HEK293 (cell line): ENCODE measurements at regions not wholly inside any gene's neighbourhood (a gene's known extent, or its start where the extent isn't known, plus 50 kb on each side); places are given as distances from the start of the nearest gene placed in this dataset.
A peak's percentile ranks its signal among the peaks of the same experiment; 100 is the strongest.

Experiments
- CTCF ChIA-PET: fragments of 350-600 bp; formaldehyde crosslinking; extraction: SDS; loops from one replicate; lab custom pipeline; 2021; ENCODE audit warnings: antibody characterized with exemption; lab: Yijun Ruan, JAX
- POLR2A ChIA-PET: fragments of 300-600 bp; formaldehyde crosslinking; extraction: SDS; loops from one replicate; lab custom pipeline; 2020; ENCODE audit warnings: antibody characterized with exemption, inconsistent platforms; lab: Yijun Ruan, JAX
- H3K27ac ChIP-seq: fragments of 200-500 bp; sonication (Bioruptor generic); 2 replicates; pipeline ENCODE4 v1.5.1; 2014; ENCODE audit warnings: low read depth, low read length, control low read depth, inconsistent platforms; ENCODE audit errors: extremely low read depth
- H3K36me3 ChIP-seq, 2 experiments: fragments of 200-500 bp in 1 of 2; sonication (Bioruptor generic) in 1 of 2; 1 replicate in 1 of 2; 2 replicates in 1 of 2; pipeline ENCODE4 v1.5.1; 2014 to 2017; ENCODE audit warnings: inconsistent platforms in 2 of 2, low read length in 2 of 2; ENCODE audit not compliant: control insufficient read depth in 2 of 2, insufficient read depth in 1 of 2
- H3K4me1 ChIP-seq: fragments of 200-500 bp; sonication (Bioruptor generic); 2 replicates; pipeline ENCODE4 v1.5.1; 2014; ENCODE audit warnings: mild to moderate bottlenecking, low read length, inconsistent platforms; ENCODE audit not compliant: control insufficient read depth, insufficient read depth
- H3K4me3 ChIP-seq: 2 replicates; pipeline ENCODE4 v1.5.1; 2011; ENCODE audit warnings: low read depth, mild to moderate bottlenecking, control low read depth, low read length, moderate library complexity
- H3K9me3 ChIP-seq: fragments of 200-500 bp; sonication (Bioruptor generic); 2 replicates; pipeline ENCODE4 v1.5.1; 2014; ENCODE audit warnings: low read depth, low read length, inconsistent platforms; ENCODE audit not compliant: control insufficient read depth, insufficient read depth
- GLIS1 ChIP-seq: fragments of 450-650 bp; formaldehyde crosslinking; IDR thresholded peaks from 2 replicates; pipeline ENCODE4 v1.5.1; 2016; ENCODE audit warnings: missing biosample characterization, missing genetic modification characterization
- KLF10 ChIP-seq: fragments of 450-650 bp; IDR thresholded peaks from 2 replicates; pipeline ENCODE4 v1.5.1; 2018; ENCODE audit warnings: missing biosample characterization, mild to moderate bottlenecking, missing genetic modification characterization
- MEIS1 ChIP-seq: sonication (generic); formaldehyde crosslinking; IDR thresholded peaks from 2 replicates; pipeline ENCODE4 v1.8.1; 2022; ENCODE audit warnings: missing genetic modification reagents, mild to moderate bottlenecking, borderline replicate concordance
- SCRT1 ChIP-seq: fragments of 450-650 bp; formaldehyde crosslinking; IDR thresholded peaks from 2 replicates; pipeline ENCODE4 v1.5.1; 2016; ENCODE audit warnings: missing biosample characterization, missing genetic modification characterization, borderline replicate concordance
- SCRT2 ChIP-seq: fragments of 450-650 bp; formaldehyde crosslinking; IDR thresholded peaks from 2 replicates; pipeline ENCODE4 v1.5.1; 2016; ENCODE audit warnings: missing biosample characterization, missing genetic modification characterization
- SETDB1 ChIP-seq: IDR thresholded peaks from one replicate; pipeline ENCODE4 v1.6.1; 2017; ENCODE audit warnings: mild to moderate bottlenecking, low read length, moderate library complexity, mixed read lengths; ENCODE audit not compliant: insufficient read length
- SP7 ChIP-seq: fragments of 450-650 bp; formaldehyde crosslinking; IDR thresholded peaks from 2 replicates; pipeline ENCODE4 v1.5.1; 2016; ENCODE audit warnings: missing biosample characterization, missing genetic modification characterization
- ZBTB17 ChIP-seq: fragments of 450-650 bp; formaldehyde crosslinking; IDR thresholded peaks from 2 replicates; pipeline ENCODE4 v1.5.1; 2016; ENCODE audit warnings: missing biosample characterization, missing genetic modification characterization
- ZBTB44 ChIP-seq: fragments of 450-650 bp; IDR thresholded peaks from 2 replicates; pipeline ENCODE4 v1.5.1; 2018; ENCODE audit warnings: missing biosample characterization, mild to moderate bottlenecking, missing genetic modification characterization
- ZBTB49 ChIP-seq: fragments of 450-650 bp; formaldehyde crosslinking; IDR thresholded peaks from 2 replicates; pipeline ENCODE4 v1.5.1; 2016; ENCODE audit warnings: missing biosample characterization, missing genetic modification characterization, low read depth
- ZBTB7A ChIP-seq: fragments of 450-650 bp; formaldehyde crosslinking; IDR thresholded peaks from 2 replicates; pipeline ENCODE4 v1.5.1; 2016; ENCODE audit warnings: low read depth, missing biosample characterization, missing genetic modification characterization
- ZFP69B ChIP-seq: fragments of 450-650 bp; formaldehyde crosslinking; IDR thresholded peaks from 2 replicates; pipeline ENCODE4 v1.5.1; 2016; ENCODE audit warnings: missing biosample characterization, missing genetic modification characterization
- ZNF24 ChIP-seq: fragments of 450-650 bp; formaldehyde crosslinking; IDR thresholded peaks from 2 replicates; pipeline ENCODE4 v1.5.1; 2016; ENCODE audit warnings: missing biosample characterization, missing genetic modification characterization
- ZNF335 ChIP-seq: fragments of 450-650 bp; formaldehyde crosslinking; conservative IDR thresholded peaks from 2 replicates; pipeline ENCODE4 v1.5.1; 2016; ENCODE audit warnings: missing biosample characterization, missing genetic modification characterization
- ZNF362 ChIP-seq: fragments of 450-650 bp; formaldehyde crosslinking; IDR thresholded peaks from 2 replicates; pipeline ENCODE4 v1.5.1; 2016; ENCODE audit warnings: missing biosample characterization, missing genetic modification characterization
- ZNF473 ChIP-seq: fragments of 450-650 bp; formaldehyde crosslinking; IDR thresholded peaks from 2 replicates; pipeline ENCODE4 v1.5.1; 2017; ENCODE audit warnings: missing biosample characterization, missing genetic modification characterization
- ZNF501 ChIP-seq: fragments of 450-650 bp; formaldehyde crosslinking; IDR thresholded peaks from 2 replicates; pipeline ENCODE4 v1.5.1; 2016; ENCODE audit warnings: missing biosample characterization, missing genetic modification characterization
- ZNF561 ChIP-seq: fragments of 450-650 bp; IDR thresholded peaks from 2 replicates; pipeline ENCODE4 v1.5.1; 2018; ENCODE audit warnings: missing biosample characterization, missing genetic modification characterization, borderline replicate concordance
- ZNF629 ChIP-seq: fragments of 450-650 bp; formaldehyde crosslinking; IDR thresholded peaks from 2 replicates; pipeline ENCODE4 v1.5.1; 2017; ENCODE audit warnings: missing biosample characterization, missing genetic modification characterization
- ZNF658 ChIP-seq: fragments of 450-650 bp; formaldehyde crosslinking; IDR thresholded peaks from 2 replicates; pipeline ENCODE4; 2016; ENCODE audit warnings: missing biosample characterization, missing genetic modification characterization
- ZNF660 ChIP-seq: fragments of 450-650 bp; IDR thresholded peaks from 2 replicates; pipeline ENCODE4 v1.5.1; 2018; ENCODE audit warnings: missing biosample characterization, mild to moderate bottlenecking, missing genetic modification characterization
- ZSCAN4 ChIP-seq: fragments of 450-650 bp; formaldehyde crosslinking; IDR thresholded peaks from 2 replicates; pipeline ENCODE4 v1.5.1; 2017; ENCODE audit warnings: missing biosample characterization, missing genetic modification characterization
- TF ChIP-seq, protein P1 (sequence below): fragments of 450-650 bp; formaldehyde crosslinking; IDR thresholded peaks from 2 replicates; pipeline ENCODE4 v1.5.1; 2016; ENCODE audit warnings: missing biosample characterization, missing genetic modification characterization, low read depth

- peak; percentile 77 for TF ChIP-seq ZNF660 (tag by site-specific recombination)
- peak; percentile 85; the same call in 1 of the 2 replicates for TF ChIP-seq SP7 (tag by site-specific recombination)
- TF ChIP-seq KLF10 (tag by site-specific recombination): peak; percentile 23; the same call in 1 of the 2 replicates
- peak; percentile 76 for TF ChIP-seq ZSCAN4
- no peak for TF ChIP-seq ZNF658
- peak; percentile 75 for TF ChIP-seq ZNF629 (tag by site-specific recombination)
- peak; percentile 26 for TF ChIP-seq SETDB1
- peak; percentile 67 for TF ChIP-seq SCRT2 (tag by site-specific recombination)
- TF ChIP-seq MEIS1 (CRISPR knock-in tag): no peak
- peak; percentile 71 for TF ChIP-seq GLIS1 (tag by site-specific recombination)
- no peak for TF ChIP-seq ZBTB7A
- no peak for TF ChIP-seq ZBTB49 (tag by site-specific recombination)
- no peak for TF ChIP-seq ZNF362 (tag by site-specific recombination)
- no peak for TF ChIP-seq ZNF501 (tag by site-specific recombination)
- TF ChIP-seq, protein P1, sequence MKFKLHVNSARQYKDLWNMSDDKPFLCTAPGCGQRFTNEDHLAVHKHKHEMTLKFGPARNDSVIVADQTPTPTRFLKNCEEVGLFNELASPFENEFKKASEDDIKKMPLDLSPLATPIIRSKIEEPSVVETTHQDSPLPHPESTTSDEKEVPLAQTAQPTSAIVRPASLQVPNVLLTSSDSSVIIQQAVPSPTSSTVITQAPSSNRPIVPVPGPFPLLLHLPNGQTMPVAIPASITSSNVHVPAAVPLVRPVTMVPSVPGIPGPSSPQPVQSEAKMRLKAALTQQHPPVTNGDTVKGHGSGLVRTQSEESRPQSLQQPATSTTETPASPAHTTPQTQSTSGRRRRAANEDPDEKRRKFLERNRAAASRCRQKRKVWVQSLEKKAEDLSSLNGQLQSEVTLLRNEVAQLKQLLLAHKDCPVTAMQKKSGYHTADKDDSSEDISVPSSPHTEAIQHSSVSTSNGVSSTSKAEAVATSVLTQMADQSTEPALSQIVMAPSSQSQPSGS (tag by site-specific recombination): 0 out of 2 replicates have a peak, but pooled peaks have one; percentile 39
- TF ChIP-seq ZNF561: peak; percentile 84
Measured at GRCh38 chr11:112321501-112322172, 61.0 kb upstream of the PLET1 start (continued).

DNA sequence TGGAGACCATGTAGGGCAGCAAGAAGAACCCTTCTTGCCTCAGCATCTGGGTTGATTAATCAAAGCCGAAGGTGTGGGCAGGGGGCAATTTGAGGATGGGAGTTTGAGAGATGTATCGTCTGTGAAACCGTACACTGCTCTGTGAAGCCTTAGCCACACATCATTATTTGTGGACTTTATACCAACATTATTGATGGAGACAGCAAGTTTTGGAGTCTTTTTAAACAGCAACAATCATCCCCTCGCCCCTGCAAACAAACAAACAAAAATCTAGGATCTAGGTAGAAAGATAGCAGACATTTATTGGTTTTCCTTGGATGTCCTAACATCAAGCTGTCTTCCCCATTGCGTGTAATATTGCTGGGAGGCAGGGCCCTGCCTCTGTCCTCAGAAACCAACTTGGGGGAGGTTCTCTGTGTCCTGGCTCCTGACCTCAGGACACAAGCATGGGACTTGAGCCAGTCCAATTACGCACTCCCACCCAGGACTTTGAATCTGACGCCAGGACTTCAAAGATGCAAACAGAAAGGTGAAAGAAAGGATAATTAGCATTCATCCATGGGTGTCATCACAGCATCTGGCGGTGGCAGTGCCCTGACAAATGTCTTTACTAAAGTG is 61.6 kb upstream of the PLET1 start:
- no peaks in the 10 kb centered on the region for H3K9me3 ChIP-seq
- no peaks in the 10 kb centered on the region for H3K36me3 ChIP-seq
- H3K4me3 ChIP-seq: no peak overlapping the region
- H3K4me1 ChIP-seq: peaks cover 8% of the 10 kb centered on the region
- 0 out of 2 replicates have a peak, but pooled peaks have one; percentile 6 for TF ChIP-seq ZBTB17 (tag by site-specific recombination)
- TF ChIP-seq ZNF24: 0 out of 2 replicates have a peak, but pooled peaks have one; percentile 13
- no peak for TF ChIP-seq ZBTB44 (tag by site-specific recombination)
- TF ChIP-seq ZNF335 (tag by site-specific recombination): peak; percentile 0
- 0 out of 2 replicates have a peak, but pooled peaks have one; percentile 4 for TF ChIP-seq ZFP69B (tag by site-specific recombination)
- TF ChIP-seq SCRT1 (tag by site-specific recombination): 0 out of 2 replicates have a peak, but pooled peaks have one; percentile 3
- no peak for TF ChIP-seq ZNF473 (tag by site-specific recombination)
- peak; percentile 8; the same call in 1 of the 2 replicates for TF ChIP-seq ZNF629 (tag by site-specific recombination)
- H3K27ac ChIP-seq: no peak overlapping the region
- ChIA-PET POLR2A (no interaction called here), CTCF (interaction anchor here (0.6 to 1.0 kb wide), 5 partner anchors 43 to 790 kb away, joined by 3 to 4 read pairs (median 3); no protein-coding TSS in a partner anchor)
